ENCODE measurements at regions not wholly inside any gene's neighbourhood (a gene's known extent, or its start where the extent isn't known, plus 50 kb on each side); places are given as distances from the start of the nearest gene placed in this dataset.

- TF ChIP-seq CTCF (IDR thresholded peaks at IDR 0.05) (no peak), EZH2 (IDR thresholded peaks at IDR 0.05; ENCODE audit: borderline replicate concordance, insufficient read depth, low read depth, low read length, poor library complexity, severe bottlenecking) (no peak)
Observed at GRCh38 chr4:96675416-96675815, 835.5 kb downstream of the PDHA2 start.
